LNCaP clone FGC (cell line): ENCODE measurements at regions not wholly inside any gene's neighbourhood (a gene's known extent, or its start where the extent isn't known, plus 50 kb on each side); places are given as distances from the start of the nearest gene placed in this dataset.
"Not testable (repeated sequence)": the region's sequence is repeated elsewhere in the genome, so short reads cannot be mapped to it uniquely, and the experiment has no call there.

Experiments used
- DNase-seq: peaks from one replicate; pipeline ENCODE4 v3.0.0-alpha.2; 2011; ENCODE audit warnings: low read depth
- H3K4me3 ChIP-seq: 2 replicates; pipeline ENCODE4 v1.5.1; 2011; ENCODE audit warnings: mild to moderate bottlenecking, low read depth, low read length, control low read depth
- CTCF ChIP-seq: IDR thresholded peaks from 2 replicates; pipeline ENCODE4 v1.5.1; 2012; ENCODE audit warnings: mild to moderate bottlenecking; ENCODE audit not compliant: control insufficient read depth, insufficient read depth; ENCODE audit errors: extremely low read depth

GRCh38 chrX:33949300-33949699, 182.8 kb downstream of the FAM47A start:
- TF ChIP-seq CTCF: no peak
- no peak overlapping the region for H3K4me3 ChIP-seq
- DNase-seq: no peak

GRCh38 chrX:33926249-33926648, 205.9 kb downstream of the FAM47A start:
- not testable (repeated sequence) for H3K4me3 ChIP-seq, DNase-seq

GRCh38 chrX:33923262-33923661, 208.9 kb downstream of the FAM47A start:
- DNase-seq: no peak
- no peak for TF ChIP-seq CTCF

GRCh38 chrX:33909836-33910235, 222.3 kb downstream of the FAM47A start:
- no peak for DNase-seq
- H3K4me3 ChIP-seq: no peak overlapping the region
- no peak for TF ChIP-seq CTCF

More at GRCh38 chrX:33923262-33923661, 208.9 kb downstream of the FAM47A start:
- no peak overlapping the region for H3K4me3 ChIP-seq

GRCh38 chrX:33908898-33909297, 223.2 kb downstream of the FAM47A start:
- no peak for DNase-seq
- no peak overlapping the region for H3K4me3 ChIP-seq
- TF ChIP-seq CTCF: no peak

- no peak for DNase-seq
- no peak for TF ChIP-seq CTCF
- no peak overlapping the region for H3K4me3 ChIP-seq
Measured at GRCh38 chrX:33908074-33908473, 224.0 kb downstream of the FAM47A start.

- no peak for TF ChIP-seq CTCF
- no peak for DNase-seq
- no peak overlapping the region for H3K4me3 ChIP-seq
Measured at GRCh38 chrX:33906971-33907370, 225.1 kb downstream of the FAM47A start.
